ENCODE measurements at regions not wholly inside any gene's neighbourhood (a gene's known extent, or its start where the extent isn't known, plus 50 kb on each side); places are given as distances from the start of the nearest gene placed in this dataset.

DNA sequence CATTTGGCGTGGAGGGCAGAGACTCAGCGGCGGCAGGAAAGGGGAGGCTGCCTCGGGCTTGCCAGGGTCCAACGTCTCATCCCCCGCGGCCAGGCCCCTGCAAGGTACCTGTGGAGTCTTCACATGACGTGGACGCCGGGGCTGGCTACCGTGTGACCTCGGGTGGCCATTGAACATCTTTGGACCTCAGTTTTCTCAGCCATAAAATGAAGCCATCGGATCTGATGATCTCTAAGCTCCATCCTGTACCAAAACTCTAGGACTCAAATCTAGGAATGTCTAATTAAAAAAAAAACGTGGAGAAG lies 141.8 kb upstream of the KCNE2 start:
- TF ChIP-seq, protein P1, sequence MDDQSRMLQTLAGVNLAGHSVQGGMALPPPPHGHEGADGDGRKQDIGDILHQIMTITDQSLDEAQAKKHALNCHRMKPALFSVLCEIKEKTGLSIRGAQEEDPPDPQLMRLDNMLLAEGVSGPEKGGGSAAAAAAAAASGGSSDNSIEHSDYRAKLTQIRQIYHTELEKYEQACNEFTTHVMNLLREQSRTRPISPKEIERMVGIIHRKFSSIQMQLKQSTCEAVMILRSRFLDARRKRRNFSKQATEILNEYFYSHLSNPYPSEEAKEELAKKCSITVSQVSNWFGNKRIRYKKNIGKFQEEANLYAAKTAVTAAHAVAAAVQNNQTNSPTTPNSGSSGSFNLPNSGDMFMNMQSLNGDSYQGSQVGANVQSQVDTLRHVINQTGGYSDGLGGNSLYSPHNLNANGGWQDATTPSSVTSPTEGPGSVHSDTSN (IDR thresholded peaks at IDR 0.05), result no peak
- TF ChIP-seq, protein P2, sequence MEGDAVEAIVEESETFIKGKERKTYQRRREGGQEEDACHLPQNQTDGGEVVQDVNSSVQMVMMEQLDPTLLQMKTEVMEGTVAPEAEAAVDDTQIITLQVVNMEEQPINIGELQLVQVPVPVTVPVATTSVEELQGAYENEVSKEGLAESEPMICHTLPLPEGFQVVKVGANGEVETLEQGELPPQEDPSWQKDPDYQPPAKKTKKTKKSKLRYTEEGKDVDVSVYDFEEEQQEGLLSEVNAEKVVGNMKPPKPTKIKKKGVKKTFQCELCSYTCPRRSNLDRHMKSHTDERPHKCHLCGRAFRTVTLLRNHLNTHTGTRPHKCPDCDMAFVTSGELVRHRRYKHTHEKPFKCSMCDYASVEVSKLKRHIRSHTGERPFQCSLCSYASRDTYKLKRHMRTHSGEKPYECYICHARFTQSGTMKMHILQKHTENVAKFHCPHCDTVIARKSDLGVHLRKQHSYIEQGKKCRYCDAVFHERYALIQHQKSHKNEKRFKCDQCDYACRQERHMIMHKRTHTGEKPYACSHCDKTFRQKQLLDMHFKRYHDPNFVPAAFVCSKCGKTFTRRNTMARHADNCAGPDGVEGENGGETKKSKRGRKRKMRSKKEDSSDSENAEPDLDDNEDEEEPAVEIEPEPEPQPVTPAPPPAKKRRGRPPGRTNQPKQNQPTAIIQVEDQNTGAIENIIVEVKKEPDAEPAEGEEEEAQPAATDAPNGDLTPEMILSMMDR (IDR thresholded peaks at IDR 0.05), result no peak
- TF ChIP-seq KDM1A (IDR thresholded peaks at IDR 0.05; ENCODE audit: low read depth), result no peak
- TF ChIP-seq, protein P3, sequence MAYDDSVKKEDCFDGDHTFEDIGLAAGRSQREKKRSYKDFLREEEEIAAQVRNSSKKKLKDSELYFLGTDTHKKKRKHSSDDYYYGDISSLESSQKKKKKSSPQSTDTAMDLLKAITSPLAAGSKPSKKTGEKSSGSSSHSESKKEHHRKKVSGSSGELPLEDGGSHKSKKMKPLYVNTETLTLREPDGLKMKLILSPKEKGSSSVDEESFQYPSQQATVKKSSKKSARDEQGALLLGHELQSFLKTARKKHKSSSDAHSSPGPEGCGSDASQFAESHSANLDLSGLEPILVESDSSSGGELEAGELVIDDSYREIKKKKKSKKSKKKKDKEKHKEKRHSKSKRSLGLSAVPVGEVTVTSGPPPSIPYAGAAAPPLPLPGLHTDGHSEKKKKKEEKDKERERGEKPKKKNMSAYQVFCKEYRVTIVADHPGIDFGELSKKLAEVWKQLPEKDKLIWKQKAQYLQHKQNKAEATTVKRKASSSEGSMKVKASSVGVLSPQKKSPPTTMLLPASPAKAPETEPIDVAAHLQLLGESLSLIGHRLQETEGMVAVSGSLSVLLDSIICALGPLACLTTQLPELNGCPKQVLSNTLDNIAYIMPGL (CRISPR knock-in tag; IDR thresholded peaks at IDR 0.05; ENCODE audit: borderline replicate concordance), result no peak
- no peak for TF ChIP-seq MAFK (IDR thresholded peaks at IDR 0.05; ENCODE audit: partially characterized antibody)
- TF ChIP-seq, protein P4, sequence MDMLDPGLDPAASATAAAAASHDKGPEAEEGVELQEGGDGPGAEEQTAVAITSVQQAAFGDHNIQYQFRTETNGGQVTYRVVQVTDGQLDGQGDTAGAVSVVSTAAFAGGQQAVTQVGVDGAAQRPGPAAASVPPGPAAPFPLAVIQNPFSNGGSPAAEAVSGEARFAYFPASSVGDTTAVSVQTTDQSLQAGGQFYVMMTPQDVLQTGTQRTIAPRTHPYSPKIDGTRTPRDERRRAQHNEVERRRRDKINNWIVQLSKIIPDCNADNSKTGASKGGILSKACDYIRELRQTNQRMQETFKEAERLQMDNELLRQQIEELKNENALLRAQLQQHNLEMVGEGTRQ (IDR thresholded peaks at IDR 0.05), result no peak
- no peak for TF ChIP-seq POLR2A (IDR thresholded peaks at IDR 0.05; ENCODE audit: low read length)
- TF ChIP-seq CEBPB (IDR thresholded peaks at IDR 0.05), result no peak
- TF ChIP-seq EP300 (IDR thresholded peaks at IDR 0.05), result no peak
- no peak for TF ChIP-seq HOXB5 (CRISPR knock-in tag; IDR thresholded peaks at IDR 0.05)
- TF ChIP-seq RAD21 (conservative IDR thresholded peaks at IDR 0.05 in 1 of 2, IDR thresholded peaks at IDR 0.05 in 1 of 2), result no peak
- TF ChIP-seq CHD2 (IDR thresholded peaks at IDR 0.05; ENCODE audit: low read length, partially characterized antibody), result no peak
- TF ChIP-seq, protein P5, sequence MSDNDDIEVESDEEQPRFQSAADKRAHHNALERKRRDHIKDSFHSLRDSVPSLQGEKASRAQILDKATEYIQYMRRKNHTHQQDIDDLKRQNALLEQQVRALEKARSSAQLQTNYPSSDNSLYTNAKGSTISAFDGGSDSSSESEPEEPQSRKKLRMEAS (IDR thresholded peaks at IDR 0.05), result no peak
